Testis (tissue), 2 donors: ENCODE measurements at regions not wholly inside any gene's neighbourhood (a gene's known extent, or its start where the extent isn't known, plus 50 kb on each side); places are given as distances from the start of the nearest gene placed in this dataset.

Experiments used
- DNase-seq: peaks from one replicate; pipeline ENCODE4 v3.0.0-alpha.2; 2019
- H3K27ac ChIP-seq, 2 donors: fragments of 200-600 bp; sonication (generic); one replicate each; pipeline ENCODE4 v1.5.1; 2019
- H3K27me3 ChIP-seq: fragments of 200-600 bp; sonication (generic); one replicate; pipeline ENCODE4 v1.5.1; 2019
- H3K36me3 ChIP-seq: fragments of 200-600 bp; sonication (generic); one replicate; pipeline ENCODE4 v1.5.1; 2017; ENCODE audit warnings: low read depth; ENCODE audit errors: missing control alignments
- H3K4me1 ChIP-seq: fragments of 200-600 bp; sonication (generic); one replicate; pipeline ENCODE4 v1.5.1; 2019
- H3K4me3 ChIP-seq, 2 donors: fragments of 200-600 bp; sonication (generic); one replicate each; pipeline ENCODE4 v1.5.1; 2017 to 2019
- H3K9me3 ChIP-seq: fragments of 200-600 bp; sonication (generic); one replicate; pipeline ENCODE4 v1.5.1; 2017
- CTCF ChIP-seq, 3 experiments: fragments of 450-650 bp in 2 of 3; fragments of 200-600 bp in 1 of 3; sonication (generic) in 1 of 3; IDR thresholded peaks; one replicate each; pipeline ENCODE4 v1.5.1; 2016 to 2019; ENCODE audit warnings: antibody characterized with exemption in 3 of 3, mild to moderate bottlenecking in 2 of 3, moderate library complexity in 1 of 3
- POLR2A ChIP-seq: fragments of 450-650 bp; IDR thresholded peaks from one replicate; pipeline ENCODE4 v1.6.1; 2017; ENCODE audit warnings: antibody characterized with exemption, mild to moderate bottlenecking, moderate library complexity
- WGBS, 2 donors: methylation state at CpG; one replicate each; pipeline ENCODE4 v1.1.5; 2018; 5-methylcytosine and 5-hydroxymethylcytosine counted together
- intact Hi-C: fragments of 100-400 bp; cut with DNase I; formaldehyde crosslinking; loops from one replicate; pipeline ENCODE4 v1.15.1; 2023; ENCODE audit warnings: low total_unique reads

GRCh38 chr5:164224772-164225171 lies 719.4 kb downstream of the MAT2B start:
- H3K4me3 ChIP-seq, result no peak overlapping the region
- H3K9me3 ChIP-seq, result no peaks in the 10 kb centered on the region
- no peaks in the 10 kb centered on the region for H3K36me3 ChIP-seq
- DNase-seq, result no peak
- intact Hi-C loops, result no loop called here
- H3K4me1 ChIP-seq, result no peaks in the 10 kb centered on the region
- 86 to 98% methylated on average over 2 of the region's 2 CpGs for WGBS, 2 donors
- TF ChIP-seq CTCF (IDR thresholded peaks at IDR 0.05), result no peak
- no peak for TF ChIP-seq POLR2A
- no peak overlapping the region for H3K27ac ChIP-seq
- H3K27me3 ChIP-seq, result no peaks in the 10 kb centered on the region

GRCh38 chr5:164230341-164230740 lies 724.9 kb downstream of the MAT2B start:
- 94% methylated on average over 1 of the region's 1 CpG for WGBS, 2 donors
- intact Hi-C loops, result no loop called here
- H3K36me3 ChIP-seq, result no peaks in the 10 kb centered on the region

GRCh38 chr5:164233791-164234190 lies 728.4 kb downstream of the MAT2B start:
- no peaks in the 10 kb centered on the region for H3K4me1 ChIP-seq
- no peak overlapping the region for H3K4me3 ChIP-seq
- no peaks in the 10 kb centered on the region for H3K36me3 ChIP-seq
- WGBS, 2 donors, result 50 to 61% methylated on average over 2 of the region's 2 CpGs
- no peaks in the 10 kb centered on the region for H3K27me3 ChIP-seq
- DNase-seq, result no peak
- TF ChIP-seq CTCF (IDR thresholded peaks at IDR 0.05) (no peak), POLR2A (no peak)
- H3K27ac ChIP-seq, result no peak overlapping the region
- intact Hi-C loops, result no loop called here
- no peaks in the 10 kb centered on the region for H3K9me3 ChIP-seq

More at GRCh38 chr5:164230341-164230740, 724.9 kb downstream of the MAT2B start:
- no peaks in the 10 kb centered on the region for H3K9me3 ChIP-seq
- H3K4me1 ChIP-seq, result no peaks in the 10 kb centered on the region
- no peak overlapping the region for H3K27ac ChIP-seq
- TF ChIP-seq CTCF (IDR thresholded peaks at IDR 0.05) (no peak), POLR2A (no peak)
- no peak overlapping the region for H3K4me3 ChIP-seq
- no peak for DNase-seq
- H3K27me3 ChIP-seq, result no peaks in the 10 kb centered on the region

- no peak for TF ChIP-seq CTCF (IDR thresholded peaks at IDR 0.05)
- no peak for TF ChIP-seq POLR2A
- Histone ChIP-seq H3K4me1 (no peaks in the 10 kb centered on the region), H3K27ac (no peak overlapping the region), H3K36me3 (no peaks in the 10 kb centered on the region), H3K4me3 (no peak overlapping the region), H3K27me3 (no peaks in the 10 kb centered on the region), H3K9me3 (no peaks in the 10 kb centered on the region)
- no peak for DNase-seq
- intact Hi-C loops, result no loop called here
These were observed 728.9 kb downstream of the MAT2B start for GRCh38 chr5:164234321-164234720.

- no peak for DNase-seq
- no peak for TF ChIP-seq POLR2A
- TF ChIP-seq CTCF (IDR thresholded peaks at IDR 0.05), result no peak
- H3K27ac ChIP-seq, result no peak overlapping the region
- 81 to 88% methylated on average over 3 of the region's 3 CpGs for WGBS, 2 donors
- no peaks in the 10 kb centered on the region for H3K36me3 ChIP-seq
- no peaks in the 10 kb centered on the region for H3K4me1 ChIP-seq
- H3K27me3 ChIP-seq, result no peaks in the 10 kb centered on the region
- intact Hi-C loops, result no loop called here
- no peak overlapping the region for H3K4me3 ChIP-seq
- H3K9me3 ChIP-seq, result no peaks in the 10 kb centered on the region
These were observed 730.0 kb downstream of the MAT2B start for GRCh38 chr5:164235300-164235891.
